ENCODE measurements at regions not wholly inside any gene's neighbourhood (a gene's known extent, or its start where the extent isn't known, plus 50 kb on each side); places are given as distances from the start of the nearest gene placed in this dataset.

DNA sequence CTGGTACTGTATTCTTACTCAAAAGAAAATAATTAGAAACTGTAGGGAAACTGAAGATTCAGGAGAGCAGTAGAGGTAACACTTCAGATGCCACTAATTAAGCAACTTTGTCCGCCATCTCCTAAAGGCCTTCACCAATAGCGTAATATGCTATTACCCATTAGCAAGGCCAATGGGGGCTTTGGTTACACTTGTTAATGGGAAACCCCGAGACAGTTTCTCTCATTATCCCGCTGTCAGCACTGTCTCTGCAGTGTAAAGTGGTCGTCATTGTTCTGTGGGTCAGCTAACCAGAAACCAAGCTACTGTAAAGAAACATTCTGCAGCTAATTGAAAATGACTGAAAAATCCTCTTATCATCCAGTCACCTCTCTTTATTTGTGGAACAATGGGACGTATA lies 468.0 kb upstream of the POU3F2 start:
- no peak overlapping the region for H3K4me3 ChIP-seq (ENCODE audit: low read length, poor library complexity, severe bottlenecking)
- no peaks in the 10 kb centered on the region for H3K9me2 ChIP-seq (replicated peaks; ENCODE audit: low read depth, low read length)
- no peaks in the 10 kb centered on the region for H3K9me3 ChIP-seq (ENCODE audit: insufficient read depth, low read depth, low read length)
- no peaks in the 10 kb centered on the region for H4K20me1 ChIP-seq (ENCODE audit: insufficient read depth, low read length, poor library complexity, severe bottlenecking)
- H3K9ac ChIP-seq (ENCODE audit: low read depth, low read length, poor library complexity, severe bottlenecking) = no peak overlapping the region
- H3K27me3 ChIP-seq (ENCODE audit: insufficient read depth, low read length, poor library complexity, severe bottlenecking) = no peaks in the 10 kb centered on the region
- no peak for TF ChIP-seq EZH2phosphoT487 (IDR thresholded peaks at IDR 0.05; ENCODE audit: borderline replicate concordance)
- TF ChIP-seq, protein P1, sequence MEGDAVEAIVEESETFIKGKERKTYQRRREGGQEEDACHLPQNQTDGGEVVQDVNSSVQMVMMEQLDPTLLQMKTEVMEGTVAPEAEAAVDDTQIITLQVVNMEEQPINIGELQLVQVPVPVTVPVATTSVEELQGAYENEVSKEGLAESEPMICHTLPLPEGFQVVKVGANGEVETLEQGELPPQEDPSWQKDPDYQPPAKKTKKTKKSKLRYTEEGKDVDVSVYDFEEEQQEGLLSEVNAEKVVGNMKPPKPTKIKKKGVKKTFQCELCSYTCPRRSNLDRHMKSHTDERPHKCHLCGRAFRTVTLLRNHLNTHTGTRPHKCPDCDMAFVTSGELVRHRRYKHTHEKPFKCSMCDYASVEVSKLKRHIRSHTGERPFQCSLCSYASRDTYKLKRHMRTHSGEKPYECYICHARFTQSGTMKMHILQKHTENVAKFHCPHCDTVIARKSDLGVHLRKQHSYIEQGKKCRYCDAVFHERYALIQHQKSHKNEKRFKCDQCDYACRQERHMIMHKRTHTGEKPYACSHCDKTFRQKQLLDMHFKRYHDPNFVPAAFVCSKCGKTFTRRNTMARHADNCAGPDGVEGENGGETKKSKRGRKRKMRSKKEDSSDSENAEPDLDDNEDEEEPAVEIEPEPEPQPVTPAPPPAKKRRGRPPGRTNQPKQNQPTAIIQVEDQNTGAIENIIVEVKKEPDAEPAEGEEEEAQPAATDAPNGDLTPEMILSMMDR (conservative IDR thresholded peaks at IDR 0.05; ENCODE audit: low read length) = no peak
- no peaks in the 10 kb centered on the region for H3K36me3 ChIP-seq (ENCODE audit: insufficient read depth, low read length)
- H3F3A ChIP-seq (ENCODE audit: low read depth) = no peaks in the 10 kb centered on the region
- H3K4me1 ChIP-seq (ENCODE audit: insufficient read depth, low read length, poor library complexity, severe bottlenecking) = no peaks in the 10 kb centered on the region
- no peak overlapping the region for H2AFZ ChIP-seq (ENCODE audit: low read length)
- no peaks in the 10 kb centered on the region for H3K79me2 ChIP-seq (ENCODE audit: insufficient read depth, low read length)
- H3K4me2 ChIP-seq (ENCODE audit: low read depth, low read length, poor library complexity, severe bottlenecking) = no peak overlapping the region

DNA sequence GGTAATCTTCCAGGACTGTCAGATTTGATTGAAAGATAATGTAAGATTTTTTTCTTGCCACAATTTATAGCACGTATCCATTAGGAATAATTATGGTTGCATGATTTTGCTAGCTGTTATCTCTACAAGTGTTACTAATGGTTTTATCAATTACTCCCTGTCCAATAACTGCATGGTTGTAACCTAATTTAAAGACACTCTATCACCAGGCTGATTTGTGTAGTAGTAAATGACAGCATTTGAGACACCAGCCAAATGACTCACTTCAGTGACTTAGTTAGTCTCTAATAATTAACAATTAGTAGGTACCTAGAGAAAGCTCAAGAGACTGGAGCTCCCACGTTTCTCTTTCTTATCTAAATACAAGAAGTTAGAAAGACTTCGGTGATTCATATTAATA lies 453.8 kb upstream of the POU3F2 start:
- H4K20me1 ChIP-seq (ENCODE audit: insufficient read depth, low read length, poor library complexity, severe bottlenecking) = no peaks in the 10 kb centered on the region
- H3K79me2 ChIP-seq (ENCODE audit: insufficient read depth, low read length) = no peaks in the 10 kb centered on the region
- TF ChIP-seq, protein P1 (conservative IDR thresholded peaks at IDR 0.05; ENCODE audit: low read length) = no peak
- TF ChIP-seq EZH2phosphoT487 (IDR thresholded peaks at IDR 0.05; ENCODE audit: borderline replicate concordance) = no peak
- no peaks in the 10 kb centered on the region for H3K27me3 ChIP-seq (ENCODE audit: insufficient read depth, low read length, poor library complexity, severe bottlenecking)
- H3K9ac ChIP-seq (ENCODE audit: low read depth, low read length, poor library complexity, severe bottlenecking) = no peak overlapping the region
- H3K4me1 ChIP-seq (ENCODE audit: insufficient read depth, low read length, poor library complexity, severe bottlenecking) = no peaks in the 10 kb centered on the region
- no peaks in the 10 kb centered on the region for H3F3A ChIP-seq (ENCODE audit: low read depth)
- no peak overlapping the region for H3K4me3 ChIP-seq (ENCODE audit: low read length, poor library complexity, severe bottlenecking)
- no peaks in the 10 kb centered on the region for H3K9me2 ChIP-seq (replicated peaks; ENCODE audit: low read depth, low read length)
- H3K9me3 ChIP-seq (ENCODE audit: insufficient read depth, low read depth, low read length) = no peaks in the 10 kb centered on the region
- H2AFZ ChIP-seq (ENCODE audit: low read length) = no peak overlapping the region
- no peak overlapping the region for H3K4me2 ChIP-seq (ENCODE audit: low read depth, low read length, poor library complexity, severe bottlenecking)
- H3K36me3 ChIP-seq (ENCODE audit: insufficient read depth, low read length) = no peaks in the 10 kb centered on the region

DNA sequence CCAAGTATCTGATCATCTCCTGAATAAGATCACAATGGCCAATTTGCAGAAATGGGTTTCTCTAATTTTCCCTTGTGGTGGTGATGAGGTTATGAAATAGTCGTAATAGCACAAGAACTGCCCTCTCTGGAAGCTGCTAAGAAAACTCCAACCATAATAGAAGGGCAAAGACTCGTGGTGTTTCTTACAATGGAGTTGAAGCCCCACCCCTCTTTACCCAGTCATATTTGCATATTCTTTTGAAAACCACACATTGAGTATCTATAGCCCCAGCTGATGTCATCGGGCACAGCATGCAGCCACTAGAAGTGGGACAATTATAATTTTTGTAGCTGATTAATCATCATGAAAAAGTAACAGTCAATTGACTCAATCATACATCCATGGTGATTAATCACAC lies 452.1 kb upstream of the POU3F2 start:
- H3K4me3 ChIP-seq (ENCODE audit: low read length, poor library complexity, severe bottlenecking) = no peak overlapping the region
- no peaks in the 10 kb centered on the region for H3K79me2 ChIP-seq (ENCODE audit: insufficient read depth, low read length)
- TF ChIP-seq EZH2phosphoT487 (IDR thresholded peaks at IDR 0.05; ENCODE audit: borderline replicate concordance) = no peak
- TF ChIP-seq, protein P1 (conservative IDR thresholded peaks at IDR 0.05; ENCODE audit: low read length) = no peak
- no peak overlapping the region for H3K9ac ChIP-seq (ENCODE audit: low read depth, low read length, poor library complexity, severe bottlenecking)
- no peak overlapping the region for H2AFZ ChIP-seq (ENCODE audit: low read length)
- no peak overlapping the region for H3K4me2 ChIP-seq (ENCODE audit: low read depth, low read length, poor library complexity, severe bottlenecking)
- H3F3A ChIP-seq (ENCODE audit: low read depth) = no peaks in the 10 kb centered on the region
- H3K4me1 ChIP-seq (ENCODE audit: insufficient read depth, low read length, poor library complexity, severe bottlenecking) = no peaks in the 10 kb centered on the region
- no peaks in the 10 kb centered on the region for H3K27me3 ChIP-seq (ENCODE audit: insufficient read depth, low read length, poor library complexity, severe bottlenecking)
- no peaks in the 10 kb centered on the region for H3K36me3 ChIP-seq (ENCODE audit: insufficient read depth, low read length)
- H4K20me1 ChIP-seq (ENCODE audit: insufficient read depth, low read length, poor library complexity, severe bottlenecking) = no peaks in the 10 kb centered on the region
- H3K9me3 ChIP-seq (ENCODE audit: insufficient read depth, low read depth, low read length) = no peaks in the 10 kb centered on the region
- no peaks in the 10 kb centered on the region for H3K9me2 ChIP-seq (replicated peaks; ENCODE audit: low read depth, low read length)
